GM12872 (cell line): ENCODE measurements at regions not wholly inside any gene's neighbourhood (a gene's known extent, or its start where the extent isn't known, plus 50 kb on each side); places are given as distances from the start of the nearest gene placed in this dataset.

Source experiments
- TF ChIP-seq, protein P1 (sequence below): IDR thresholded peaks from 3 replicates; pipeline ENCODE4 v1.5.1; 2011; ENCODE audit warnings: low read depth, mild to moderate bottlenecking, low read length, moderate library complexity; ENCODE audit not compliant: insufficient read depth

DNA sequence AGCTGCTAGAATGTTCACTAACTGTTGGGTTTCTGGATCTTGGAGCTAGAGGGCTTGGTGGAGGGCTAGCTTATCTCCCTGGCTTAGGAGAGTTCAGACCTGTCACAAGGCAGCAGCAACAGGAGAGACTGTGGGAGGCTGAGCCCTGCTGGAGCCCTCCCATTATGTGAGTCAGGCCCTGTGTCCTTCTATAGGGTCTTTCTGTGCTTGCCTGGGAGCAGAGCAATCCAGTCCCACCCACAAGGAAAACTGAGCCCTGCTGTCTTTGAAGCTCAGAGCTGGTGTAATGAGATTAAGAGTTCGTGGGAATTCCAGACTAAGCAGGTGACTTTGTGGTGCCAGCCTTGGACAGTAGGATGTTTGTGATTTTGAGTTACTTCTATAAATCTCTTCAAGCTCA is 249.0 kb downstream of the TTC32 start:
- TF ChIP-seq, protein P1, sequence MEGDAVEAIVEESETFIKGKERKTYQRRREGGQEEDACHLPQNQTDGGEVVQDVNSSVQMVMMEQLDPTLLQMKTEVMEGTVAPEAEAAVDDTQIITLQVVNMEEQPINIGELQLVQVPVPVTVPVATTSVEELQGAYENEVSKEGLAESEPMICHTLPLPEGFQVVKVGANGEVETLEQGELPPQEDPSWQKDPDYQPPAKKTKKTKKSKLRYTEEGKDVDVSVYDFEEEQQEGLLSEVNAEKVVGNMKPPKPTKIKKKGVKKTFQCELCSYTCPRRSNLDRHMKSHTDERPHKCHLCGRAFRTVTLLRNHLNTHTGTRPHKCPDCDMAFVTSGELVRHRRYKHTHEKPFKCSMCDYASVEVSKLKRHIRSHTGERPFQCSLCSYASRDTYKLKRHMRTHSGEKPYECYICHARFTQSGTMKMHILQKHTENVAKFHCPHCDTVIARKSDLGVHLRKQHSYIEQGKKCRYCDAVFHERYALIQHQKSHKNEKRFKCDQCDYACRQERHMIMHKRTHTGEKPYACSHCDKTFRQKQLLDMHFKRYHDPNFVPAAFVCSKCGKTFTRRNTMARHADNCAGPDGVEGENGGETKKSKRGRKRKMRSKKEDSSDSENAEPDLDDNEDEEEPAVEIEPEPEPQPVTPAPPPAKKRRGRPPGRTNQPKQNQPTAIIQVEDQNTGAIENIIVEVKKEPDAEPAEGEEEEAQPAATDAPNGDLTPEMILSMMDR, result no peak

DNA sequence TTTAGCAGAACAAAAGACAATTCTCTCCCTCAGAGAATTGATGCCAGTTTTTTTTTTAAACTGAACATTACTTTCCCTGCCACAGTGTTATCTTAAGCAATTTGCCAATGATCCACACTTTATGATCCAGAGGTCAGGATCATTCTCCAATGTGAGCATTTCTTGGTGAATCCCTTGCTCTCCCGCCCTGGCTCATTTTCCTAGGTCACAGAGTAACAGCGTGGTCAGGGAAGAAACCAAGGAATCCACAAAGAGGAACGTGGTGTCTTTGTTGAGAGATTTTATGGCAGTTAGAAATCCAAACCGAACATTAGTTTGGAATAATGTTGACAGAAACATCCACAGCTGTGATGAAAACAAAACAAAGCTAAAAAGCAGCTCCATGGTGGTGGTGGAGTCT is 250.3 kb downstream of the TTC32 start:
- TF ChIP-seq, protein P1, result no peak

DNA sequence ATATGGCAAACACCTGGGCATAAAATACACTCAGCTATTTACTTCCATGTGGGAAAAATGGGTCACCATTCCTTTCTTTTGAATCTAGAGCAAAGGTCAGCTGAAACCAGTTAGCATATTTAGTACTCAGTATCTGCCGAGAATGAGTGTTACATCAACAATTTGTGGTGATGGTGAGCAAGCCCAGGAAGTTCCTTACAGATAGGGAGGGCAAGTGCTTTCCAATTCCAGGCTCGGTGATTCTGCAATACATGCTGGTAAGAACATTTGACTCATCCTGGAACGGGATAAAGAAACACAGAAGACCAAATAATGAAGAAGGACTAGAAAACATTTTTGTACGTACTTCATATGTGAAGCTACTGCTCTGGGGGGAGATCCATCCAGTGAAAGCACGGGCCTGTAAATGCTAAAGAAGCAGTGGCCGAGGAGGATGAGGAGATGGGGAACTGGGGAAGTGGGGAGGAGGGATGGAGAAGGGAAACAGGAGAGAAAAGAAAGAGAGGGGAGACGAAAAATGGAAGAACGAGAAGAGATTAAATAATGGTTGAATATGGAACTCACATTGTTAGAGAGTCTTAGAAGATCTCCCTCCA is 251.9 kb downstream of the TTC32 start:
- TF ChIP-seq, protein P1, result no peak

DNA sequence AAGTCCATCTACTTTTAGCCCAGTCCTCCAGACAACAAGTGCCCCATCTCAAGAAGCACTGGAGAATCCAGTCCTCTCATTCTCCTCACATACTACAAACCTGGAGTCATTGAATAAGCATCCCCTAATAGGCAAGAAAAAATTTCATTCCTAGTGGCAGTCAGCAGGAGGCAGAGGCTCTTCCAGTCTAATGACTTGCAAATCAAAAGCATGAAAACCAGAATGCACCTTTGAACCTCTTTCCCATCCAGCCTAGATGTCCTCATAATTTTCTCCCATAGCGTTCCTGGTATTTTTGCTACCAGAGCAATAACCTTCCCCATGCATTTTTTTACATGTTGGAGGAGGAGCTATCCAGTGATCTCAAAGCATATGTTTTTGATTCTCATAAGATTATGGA is 252.6 kb downstream of the TTC32 start:
- TF ChIP-seq, protein P1, result no peak

DNA sequence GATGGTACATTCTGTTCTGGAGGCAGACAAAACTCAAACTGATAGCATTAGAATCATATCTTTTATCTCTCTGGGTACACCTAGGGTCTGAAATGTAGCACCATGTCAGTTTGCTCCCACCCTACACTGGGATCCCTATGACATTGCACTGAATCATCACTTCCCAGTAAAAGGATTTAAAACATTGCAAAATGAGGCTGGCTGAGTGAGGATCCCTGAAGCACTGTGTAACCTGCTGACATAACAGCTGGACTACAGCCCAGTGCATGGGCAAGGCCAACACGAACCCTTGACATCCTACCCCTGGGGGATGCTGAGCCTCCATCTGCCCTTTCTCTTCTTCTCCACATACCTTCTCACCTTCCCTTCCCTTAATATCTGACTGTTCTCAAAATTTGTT is 253.2 kb downstream of the TTC32 start:
- TF ChIP-seq, protein P1, result no peak

DNA sequence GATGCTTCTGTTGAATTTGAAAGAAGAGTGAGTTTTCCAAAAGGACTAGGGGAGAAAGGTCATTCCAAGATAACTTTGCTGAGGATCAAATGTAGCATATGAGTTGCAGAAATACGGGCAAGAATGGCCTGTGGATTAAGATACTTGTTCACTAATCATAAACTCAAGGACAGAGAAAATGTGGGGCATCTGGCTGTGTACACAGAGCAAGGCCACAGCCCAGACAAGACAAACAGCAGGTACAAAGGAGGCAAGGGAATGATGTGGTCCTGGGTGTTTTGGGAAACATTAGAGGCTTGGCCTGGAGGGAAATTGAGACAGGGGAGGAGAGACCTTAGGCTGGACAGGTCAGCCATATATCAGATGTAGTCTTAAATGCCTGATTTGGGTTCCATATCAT is 254.8 kb downstream of the TTC32 start:
- TF ChIP-seq, protein P1, result no peak

DNA sequence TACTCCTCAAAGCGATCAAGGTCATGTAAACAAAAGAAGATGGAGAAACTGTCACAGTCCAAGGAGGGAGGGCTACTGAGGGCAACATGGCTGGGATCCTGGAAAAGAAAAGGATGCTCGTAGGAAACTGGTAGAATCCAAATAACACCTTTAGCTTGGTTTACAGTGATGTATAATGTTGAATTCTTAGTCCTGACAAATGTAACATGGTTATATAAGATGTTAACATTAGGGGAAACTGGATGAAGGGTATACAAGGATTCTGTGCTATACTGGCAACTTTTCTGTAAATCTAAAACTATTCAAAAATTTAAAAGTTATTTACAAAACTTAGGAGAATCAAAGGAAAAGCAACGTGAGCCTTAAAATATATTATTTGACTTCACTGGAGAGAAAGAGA is 257.0 kb downstream of the TTC32 start:
- TF ChIP-seq, protein P1, result no peak
